Peyer's patch (tissue), 4 donors: ENCODE measurements at regions not wholly inside any gene's neighbourhood (a gene's known extent, or its start where the extent isn't known, plus 50 kb on each side); places are given as distances from the start of the nearest gene placed in this dataset.

Source experiments
- POLR2A ChIP-seq, 2 donors: fragments of 450-650 bp; IDR thresholded peaks; one replicate each; pipeline ENCODE4 v1.5.1; 2017; ENCODE audit warnings: antibody characterized with exemption in 2 of 2, mild to moderate bottlenecking in 2 of 2, moderate library complexity in 2 of 2
- TF ChIP-seq, protein P1 (sequence below), 6 experiments: fragments of 450-650 bp in 4 of 6; fragments of 200-600 bp in 2 of 6; sonication (generic) in 1 of 6; IDR thresholded peaks; one replicate each; pipeline ENCODE4 v1.5.1; 2017 to 2019; ENCODE audit warnings: antibody characterized with exemption in 6 of 6, mild to moderate bottlenecking in 3 of 6, moderate library complexity in 1 of 6

DNA sequence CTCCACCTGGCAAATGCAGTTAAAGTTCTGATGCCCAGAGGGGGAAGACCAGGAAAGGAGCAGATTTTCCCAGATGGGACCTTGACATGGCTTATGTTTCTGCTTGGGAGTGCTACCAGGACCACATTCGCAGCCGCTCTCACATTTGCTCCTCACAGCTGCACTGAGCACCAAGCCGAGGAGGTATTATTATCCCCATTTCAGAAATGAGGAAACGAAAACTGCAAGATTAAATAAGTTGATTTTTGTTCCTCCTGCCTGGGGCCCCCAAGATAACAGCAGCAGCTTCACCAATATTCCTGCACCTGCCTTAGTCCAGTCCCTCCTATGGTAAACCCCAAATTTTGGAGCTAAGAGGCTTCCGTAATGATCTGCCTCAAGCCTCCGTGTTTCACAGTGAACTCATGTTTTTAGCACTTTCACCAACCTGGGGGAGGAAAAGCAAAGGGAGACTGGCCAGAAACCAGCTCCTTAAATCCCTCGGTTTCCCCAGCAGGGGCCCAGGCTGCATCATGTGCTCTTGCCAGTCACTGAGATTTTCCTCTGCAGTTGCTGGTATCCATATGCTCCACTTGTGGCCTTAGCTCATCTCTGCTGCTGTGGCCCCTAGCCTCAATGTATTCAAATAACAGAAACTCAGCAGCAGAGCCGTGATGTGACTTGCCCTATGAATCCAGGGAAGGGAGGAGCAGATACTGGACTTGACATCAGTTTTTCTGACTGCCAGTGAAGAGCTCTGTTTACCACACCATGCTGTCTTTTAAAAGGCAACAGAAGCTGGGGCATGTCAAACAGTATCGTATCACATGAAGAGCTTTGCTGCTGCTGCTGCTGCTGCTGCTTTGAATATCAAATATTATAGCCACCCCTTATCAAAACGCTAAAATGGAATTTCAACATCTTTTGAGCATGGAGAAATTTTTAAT is 95.5 kb upstream of the KLHL13 start:
- TF ChIP-seq POLR2A (IDR thresholded peaks at IDR 0.05): no peak
- TF ChIP-seq, protein P1, sequence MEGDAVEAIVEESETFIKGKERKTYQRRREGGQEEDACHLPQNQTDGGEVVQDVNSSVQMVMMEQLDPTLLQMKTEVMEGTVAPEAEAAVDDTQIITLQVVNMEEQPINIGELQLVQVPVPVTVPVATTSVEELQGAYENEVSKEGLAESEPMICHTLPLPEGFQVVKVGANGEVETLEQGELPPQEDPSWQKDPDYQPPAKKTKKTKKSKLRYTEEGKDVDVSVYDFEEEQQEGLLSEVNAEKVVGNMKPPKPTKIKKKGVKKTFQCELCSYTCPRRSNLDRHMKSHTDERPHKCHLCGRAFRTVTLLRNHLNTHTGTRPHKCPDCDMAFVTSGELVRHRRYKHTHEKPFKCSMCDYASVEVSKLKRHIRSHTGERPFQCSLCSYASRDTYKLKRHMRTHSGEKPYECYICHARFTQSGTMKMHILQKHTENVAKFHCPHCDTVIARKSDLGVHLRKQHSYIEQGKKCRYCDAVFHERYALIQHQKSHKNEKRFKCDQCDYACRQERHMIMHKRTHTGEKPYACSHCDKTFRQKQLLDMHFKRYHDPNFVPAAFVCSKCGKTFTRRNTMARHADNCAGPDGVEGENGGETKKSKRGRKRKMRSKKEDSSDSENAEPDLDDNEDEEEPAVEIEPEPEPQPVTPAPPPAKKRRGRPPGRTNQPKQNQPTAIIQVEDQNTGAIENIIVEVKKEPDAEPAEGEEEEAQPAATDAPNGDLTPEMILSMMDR (IDR thresholded peaks at IDR 0.05): no peak
